Hepatocyte (in vitro differentiated cells): ENCODE measurements at regions not wholly inside any gene's neighbourhood (a gene's known extent, or its start where the extent isn't known, plus 50 kb on each side); places are given as distances from the start of the nearest gene placed in this dataset.
"Not testable (repeated sequence)": the region's sequence is repeated elsewhere in the genome, so short reads cannot be mapped to it uniquely, and the experiment has no call there.

ENCODE experiments used
- EZH2 ChIP-seq: fragments of 200-600 bp; sonication (generic); IDR thresholded peaks from 2 replicates; pipeline ENCODE4 v1.6.1; 2016; ENCODE audit warnings: antibody characterized with exemption, mild to moderate bottlenecking, borderline replicate concordance
- EZH2phosphoT487 ChIP-seq: fragments of 200-600 bp; sonication (generic); IDR thresholded peaks from one replicate; pipeline ENCODE4 v1.6.1; 2018; ENCODE audit warnings: antibody characterized with exemption, mild to moderate bottlenecking, low read depth, moderate library complexity; ENCODE audit not compliant: unreplicated experiment, severe bottlenecking
- TF ChIP-seq, protein P1 (sequence below): fragments of 200-600 bp; sonication (generic); IDR thresholded peaks from 2 replicates; pipeline ENCODE4 v1.5.1; 2016; ENCODE audit warnings: antibody characterized with exemption, mild to moderate bottlenecking; ENCODE audit not compliant: poor library complexity

DNA sequence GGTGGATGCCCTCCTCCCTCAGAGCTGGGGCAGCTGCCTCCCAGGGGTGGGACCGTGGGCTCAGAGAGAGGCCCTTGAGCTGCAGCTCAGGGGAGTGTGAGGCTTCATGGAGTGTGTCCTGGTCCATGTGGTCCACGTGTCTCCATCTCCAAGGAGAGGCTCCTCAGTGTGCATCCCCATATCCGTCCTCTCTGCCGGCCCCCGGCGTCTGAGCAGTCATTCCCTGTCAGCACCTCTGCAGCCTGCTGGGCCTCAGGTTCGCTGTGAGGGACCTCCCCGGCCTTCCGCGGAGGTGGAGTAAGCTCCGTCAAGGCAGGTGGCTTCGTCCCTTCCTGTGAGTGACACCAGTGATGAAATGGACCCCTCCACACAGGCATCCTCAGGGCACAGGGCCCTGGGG, 160.7 kb upstream of the POTEB2 start:
- TF ChIP-seq, protein P1, sequence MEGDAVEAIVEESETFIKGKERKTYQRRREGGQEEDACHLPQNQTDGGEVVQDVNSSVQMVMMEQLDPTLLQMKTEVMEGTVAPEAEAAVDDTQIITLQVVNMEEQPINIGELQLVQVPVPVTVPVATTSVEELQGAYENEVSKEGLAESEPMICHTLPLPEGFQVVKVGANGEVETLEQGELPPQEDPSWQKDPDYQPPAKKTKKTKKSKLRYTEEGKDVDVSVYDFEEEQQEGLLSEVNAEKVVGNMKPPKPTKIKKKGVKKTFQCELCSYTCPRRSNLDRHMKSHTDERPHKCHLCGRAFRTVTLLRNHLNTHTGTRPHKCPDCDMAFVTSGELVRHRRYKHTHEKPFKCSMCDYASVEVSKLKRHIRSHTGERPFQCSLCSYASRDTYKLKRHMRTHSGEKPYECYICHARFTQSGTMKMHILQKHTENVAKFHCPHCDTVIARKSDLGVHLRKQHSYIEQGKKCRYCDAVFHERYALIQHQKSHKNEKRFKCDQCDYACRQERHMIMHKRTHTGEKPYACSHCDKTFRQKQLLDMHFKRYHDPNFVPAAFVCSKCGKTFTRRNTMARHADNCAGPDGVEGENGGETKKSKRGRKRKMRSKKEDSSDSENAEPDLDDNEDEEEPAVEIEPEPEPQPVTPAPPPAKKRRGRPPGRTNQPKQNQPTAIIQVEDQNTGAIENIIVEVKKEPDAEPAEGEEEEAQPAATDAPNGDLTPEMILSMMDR: not testable (repeated sequence)
- not testable (repeated sequence) for TF ChIP-seq EZH2, EZH2phosphoT487
